ENCODE measurements at regions not wholly inside any gene's neighbourhood (a gene's known extent, or its start where the extent isn't known, plus 50 kb on each side); places are given as distances from the start of the nearest gene placed in this dataset.

DNA sequence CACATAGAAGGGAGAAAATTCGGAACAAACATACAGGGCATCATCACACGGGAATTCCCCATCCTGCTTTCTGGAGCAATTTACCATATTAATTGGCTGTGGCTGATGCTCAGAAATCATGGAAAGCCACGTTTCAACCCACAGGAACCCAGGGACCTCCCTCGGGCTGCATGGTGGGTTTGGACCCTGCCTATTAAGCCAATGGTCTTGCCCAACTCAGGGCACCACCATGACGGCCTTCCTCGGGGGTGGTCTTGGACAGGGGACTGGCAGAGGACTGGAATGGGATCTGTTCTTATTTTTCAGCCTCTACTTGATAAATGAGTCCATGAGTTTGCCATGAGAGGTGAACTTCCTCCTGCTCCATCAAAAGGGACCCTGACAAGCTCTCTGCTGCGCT is 374.0 kb downstream of the SHANK2 start:
- TF ChIP-seq EP300 (IDR thresholded peaks at IDR 0.05) (no peak), POLR2A (IDR thresholded peaks at IDR 0.05) (no peak)
- TF ChIP-seq, protein P1, sequence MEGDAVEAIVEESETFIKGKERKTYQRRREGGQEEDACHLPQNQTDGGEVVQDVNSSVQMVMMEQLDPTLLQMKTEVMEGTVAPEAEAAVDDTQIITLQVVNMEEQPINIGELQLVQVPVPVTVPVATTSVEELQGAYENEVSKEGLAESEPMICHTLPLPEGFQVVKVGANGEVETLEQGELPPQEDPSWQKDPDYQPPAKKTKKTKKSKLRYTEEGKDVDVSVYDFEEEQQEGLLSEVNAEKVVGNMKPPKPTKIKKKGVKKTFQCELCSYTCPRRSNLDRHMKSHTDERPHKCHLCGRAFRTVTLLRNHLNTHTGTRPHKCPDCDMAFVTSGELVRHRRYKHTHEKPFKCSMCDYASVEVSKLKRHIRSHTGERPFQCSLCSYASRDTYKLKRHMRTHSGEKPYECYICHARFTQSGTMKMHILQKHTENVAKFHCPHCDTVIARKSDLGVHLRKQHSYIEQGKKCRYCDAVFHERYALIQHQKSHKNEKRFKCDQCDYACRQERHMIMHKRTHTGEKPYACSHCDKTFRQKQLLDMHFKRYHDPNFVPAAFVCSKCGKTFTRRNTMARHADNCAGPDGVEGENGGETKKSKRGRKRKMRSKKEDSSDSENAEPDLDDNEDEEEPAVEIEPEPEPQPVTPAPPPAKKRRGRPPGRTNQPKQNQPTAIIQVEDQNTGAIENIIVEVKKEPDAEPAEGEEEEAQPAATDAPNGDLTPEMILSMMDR (IDR thresholded peaks at IDR 0.05): no peak
- no peak overlapping the region for H3K27ac ChIP-seq
- H3K9me3 ChIP-seq: no peaks in the 10 kb centered on the region
- peaks cover 0 to under 1% (median 0%) of the 10 kb centered on the region in 4 donors for H3K4me1 ChIP-seq
- DNase-seq (ENCODE audit: low spot score in 2 of 2): no peak
- H3K27me3 ChIP-seq: no peaks in the 10 kb centered on the region
- 84 to 87% methylated on average over 7 of the region's 7 CpGs for WGBS, 2 donors
- no peak overlapping the region for H3K4me3 ChIP-seq
- no peaks in the 10 kb centered on the region for H3K36me3 ChIP-seq

DNA sequence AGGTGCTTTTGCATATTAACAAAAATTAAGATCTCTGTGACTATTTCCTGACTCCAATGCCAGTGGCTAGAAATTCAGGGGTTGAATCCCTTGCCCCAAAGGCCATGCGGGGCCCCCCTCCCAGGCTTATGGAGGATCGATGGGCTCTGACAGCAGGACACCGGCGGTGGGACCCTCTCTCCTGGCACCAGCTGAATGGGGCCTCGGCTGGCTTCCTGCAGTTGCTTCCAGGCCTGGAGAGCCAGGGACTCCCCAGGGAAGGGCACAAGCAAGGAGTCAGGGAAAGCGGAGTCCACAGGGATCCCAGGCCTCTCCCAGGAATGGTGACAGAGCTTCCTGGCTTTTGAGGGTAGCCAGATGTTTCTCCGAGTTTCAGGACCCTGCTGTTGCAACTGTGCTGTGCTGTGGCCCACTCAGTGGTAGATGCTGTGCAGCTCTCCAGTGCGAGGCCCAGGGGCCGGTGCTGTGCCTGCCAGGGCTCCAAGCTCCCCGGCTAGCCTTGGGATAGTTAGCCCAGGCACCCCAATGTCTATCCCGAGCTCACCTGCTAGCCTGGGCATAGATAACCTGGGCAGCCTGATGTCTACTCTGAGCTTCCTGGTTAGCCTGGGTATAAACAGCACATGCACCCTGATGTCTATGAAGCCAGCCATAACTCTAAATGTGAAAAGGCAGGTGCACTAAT is 372.6 kb downstream of the SHANK2 start:
- no peaks in the 10 kb centered on the region for H3K9me3 ChIP-seq
- no peak overlapping the region for H3K4me3 ChIP-seq
- 85 to 94% methylated on average over 6 to 9 of the region's 11 CpGs for WGBS, 2 donors
- peaks cover 0 to 14% (median 0%) of the 10 kb centered on the region in 4 donors for H3K4me1 ChIP-seq
- H3K27me3 ChIP-seq: no peaks in the 10 kb centered on the region
- no peak for DNase-seq (ENCODE audit: low spot score in 2 of 2)
- TF ChIP-seq EP300 (IDR thresholded peaks at IDR 0.05): no peak
- TF ChIP-seq, protein P1 (IDR thresholded peaks at IDR 0.05): no peak
- TF ChIP-seq POLR2A (IDR thresholded peaks at IDR 0.05): no peak
- no peaks in the 10 kb centered on the region for H3K36me3 ChIP-seq
- H3K27ac ChIP-seq: no peak overlapping the region

DNA sequence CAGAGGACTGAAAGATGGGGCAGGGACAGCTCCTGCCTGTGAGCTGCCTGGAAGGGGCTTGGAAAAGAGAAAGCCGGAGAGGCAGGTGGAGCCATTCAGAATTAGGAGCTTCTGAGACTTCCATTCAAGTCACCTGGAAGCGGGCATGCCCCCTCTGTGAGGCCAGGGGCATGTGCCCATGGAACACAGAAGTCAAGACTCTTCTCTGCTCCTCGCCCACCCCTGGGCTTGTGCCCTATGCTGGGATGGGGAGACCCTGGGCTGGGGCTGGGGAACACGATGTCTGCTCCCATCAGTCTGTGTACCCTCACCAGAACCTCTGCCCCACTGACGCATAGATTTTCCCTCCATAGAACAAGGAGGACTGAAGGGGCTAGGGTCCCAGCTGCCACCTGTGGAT is 372.0 kb downstream of the SHANK2 start:
- H3K4me3 ChIP-seq: no peak overlapping the region
- no peak for DNase-seq (ENCODE audit: low spot score in 2 of 2)
- no peaks in the 10 kb centered on the region for H3K9me3 ChIP-seq
- WGBS, 2 donors: 86 to 91% methylated on average over 5 of the region's 5 CpGs
- no peak for TF ChIP-seq POLR2A (IDR thresholded peaks at IDR 0.05)
- TF ChIP-seq, protein P1 (IDR thresholded peaks at IDR 0.05): no peak
- no peak for TF ChIP-seq EP300 (IDR thresholded peaks at IDR 0.05)
- H3K36me3 ChIP-seq: no peaks in the 10 kb centered on the region
- no peaks in the 10 kb centered on the region for H3K27me3 ChIP-seq
- peaks cover 0 to 15% (median 0%) of the 10 kb centered on the region in 4 donors for H3K4me1 ChIP-seq
- H3K27ac ChIP-seq: no peak overlapping the region

DNA sequence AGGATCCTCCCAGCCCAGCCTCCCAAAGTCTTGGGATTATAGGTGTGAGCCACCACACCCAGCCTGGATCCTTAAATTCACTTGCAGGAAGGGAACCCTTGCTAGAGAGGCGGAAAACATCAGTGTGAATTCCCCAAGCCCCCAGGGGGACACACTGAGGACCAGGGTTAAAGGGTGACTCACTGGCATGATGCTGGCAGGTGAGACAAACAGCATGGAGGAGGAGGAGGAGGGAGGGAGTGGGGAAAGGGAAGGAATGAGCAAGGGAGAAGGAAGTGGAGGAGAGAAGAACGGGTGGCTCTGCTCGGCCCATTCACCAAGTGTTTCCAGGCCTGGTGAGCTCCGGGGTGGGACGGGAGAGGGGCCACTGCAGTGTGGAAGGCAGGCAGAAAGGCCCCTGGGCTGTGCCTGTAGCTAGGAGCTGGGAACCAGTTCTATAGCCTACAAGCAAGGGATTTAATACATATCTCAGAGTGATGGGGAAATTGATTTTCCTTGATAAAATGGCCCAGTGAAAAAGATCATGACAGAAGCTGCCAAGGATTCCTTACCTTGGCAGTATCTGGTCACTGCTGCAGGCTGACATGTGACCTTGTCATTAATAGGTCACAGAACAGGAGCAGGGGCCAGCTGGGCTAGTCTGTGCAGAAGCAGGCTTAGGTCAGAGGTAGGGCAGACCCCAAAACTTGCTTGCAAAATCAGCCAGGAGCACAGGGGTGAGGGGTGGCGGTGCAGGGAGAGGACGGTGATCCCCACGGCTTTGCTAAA is 370.2 kb downstream of the SHANK2 start:
- Histone ChIP-seq H3K4me3 (no peak overlapping the region), H3K9me3 (no peaks in the 10 kb centered on the region), H3K4me1 (peaks cover 0 to 15% (median 0%) of the 10 kb centered on the region in 4 donors), H3K27me3 (no peaks in the 10 kb centered on the region), H3K36me3 (no peaks in the 10 kb centered on the region), H3K27ac (no peak overlapping the region)
- 63 to 66% methylated on average over 8 of the region's 8 CpGs for WGBS, 2 donors
- TF ChIP-seq EP300 (IDR thresholded peaks at IDR 0.05) (no peak), POLR2A (IDR thresholded peaks at IDR 0.05) (no peak)
- TF ChIP-seq, protein P1 (IDR thresholded peaks at IDR 0.05): no peak
- DNase-seq (ENCODE audit: low spot score in 2 of 2): no peak

DNA sequence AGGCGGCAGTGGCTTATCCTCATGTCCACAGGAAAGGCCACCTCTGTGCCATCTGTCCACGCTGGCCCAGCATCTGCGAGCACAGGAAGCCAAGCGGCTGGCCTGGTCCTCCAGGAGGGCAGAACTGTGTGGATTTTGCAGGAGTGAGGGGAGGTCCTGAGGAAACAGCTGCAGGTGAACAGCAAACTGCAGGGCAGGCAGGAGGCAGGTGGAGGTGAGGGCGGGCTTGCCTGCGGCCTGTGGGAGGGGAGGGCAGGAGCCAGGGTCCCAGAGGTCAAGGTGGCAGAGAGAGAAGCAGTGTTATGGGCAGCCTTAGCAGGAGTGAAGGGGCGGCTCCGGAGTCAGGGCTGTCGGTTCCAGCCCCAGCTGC is 369.7 kb downstream of the SHANK2 start:
- Histone ChIP-seq H3K4me1 (peaks cover 0 to 15% (median 0%) of the 10 kb centered on the region in 4 donors), H3K9me3 (no peaks in the 10 kb centered on the region), H3K27me3 (no peaks in the 10 kb centered on the region), H3K36me3 (no peaks in the 10 kb centered on the region), H3K4me3 (no peak overlapping the region), H3K27ac (no peak overlapping the region)
- TF ChIP-seq, protein P1 (IDR thresholded peaks at IDR 0.05): no peak
- TF ChIP-seq POLR2A (IDR thresholded peaks at IDR 0.05) (no peak), EP300 (IDR thresholded peaks at IDR 0.05) (no peak)
- WGBS, 2 donors: 75 to 79% methylated on average over 8 to 9 of the region's 9 CpGs
- no peak for DNase-seq (ENCODE audit: low spot score in 2 of 2)
